Vagina (tissue), 2 donors: ENCODE measurements at regions not wholly inside any gene's neighbourhood (a gene's known extent, or its start where the extent isn't known, plus 50 kb on each side); places are given as distances from the start of the nearest gene placed in this dataset.

Experiments
- CTCF ChIP-seq, 3 experiments: fragments of 450-650 bp in 2 of 3; fragments of 200-600 bp in 1 of 3; sonication (generic) in 1 of 3; IDR thresholded peaks; one replicate each; pipeline ENCODE4 v1.5.1; 2017 to 2019; ENCODE audit warnings: antibody characterized with exemption in 3 of 3, mild to moderate bottlenecking in 2 of 3, moderate library complexity in 2 of 3
- POLR2A ChIP-seq, 2 donors: fragments of 450-650 bp; IDR thresholded peaks; one replicate each; pipeline ENCODE4 v1.6.1; 2017; ENCODE audit warnings: antibody characterized with exemption in 2 of 2, mild to moderate bottlenecking in 2 of 2, moderate library complexity in 2 of 2

GRCh38 chr16:80065541-80065940 is 465.0 kb upstream of the MAF start:
- TF ChIP-seq CTCF (IDR thresholded peaks at IDR 0.05) (no peak), POLR2A (IDR thresholded peaks at IDR 0.05) (no peak)
